T-helper 2 cell treated with Interferon-gamma antibody and Interleukin-4, amounts not matched to agents 100 ng/mL and 5 ng/mL, for 36 hours (primary cell): ENCODE measurements at regions not wholly inside any gene's neighbourhood (a gene's known extent, or its start where the extent isn't known, plus 50 kb on each side); places are given as distances from the start of the nearest gene placed in this dataset.

ENCODE experiments used
- intact Hi-C: fragments of 100-400 bp; cut with micrococcal nuclease; formaldehyde crosslinking; loops from one replicate; pipeline ENCODE4 v1.15.1; 2023

GRCh38 chr12:60137513-60137912, 541.7 kb downstream of the SLC16A7 start:
- intact Hi-C loops = no loop called here

- intact Hi-C loops = no loop called here
Observed at GRCh38 chr12:60138526-60138925, 542.7 kb downstream of the SLC16A7 start.

- intact Hi-C loops = no loop called here
Observed at GRCh38 chr12:60144395-60144794, 548.6 kb downstream of the SLC16A7 start.

- intact Hi-C loops = loop anchor here (5.0 kb wide), 1 partner anchor 1221 kb away; no protein-coding TSS in a partner anchor
Observed at GRCh38 chr12:60148109-60148508, 552.3 kb downstream of the SLC16A7 start.

GRCh38 chr12:60148831-60149230, 553.0 kb downstream of the SLC16A7 start:
- intact Hi-C loops = loop anchor here (5.0 kb wide), 1 partner anchor 1222 kb away; no protein-coding TSS in a partner anchor

GRCh38 chr12:60152756-60153155, 556.9 kb downstream of the SLC16A7 start:
- intact Hi-C loops = no loop called here

- intact Hi-C loops = no loop called here
Observed at GRCh38 chr12:60159761-60160160, 563.9 kb downstream of the SLC16A7 start.

GRCh38 chr12:60162988-60163720, 567.3 kb downstream of the SLC16A7 start:
- intact Hi-C loops = no loop called here

GRCh38 chr12:60165781-60166180, 570.0 kb downstream of the SLC16A7 start:
- intact Hi-C loops = no loop called here

- intact Hi-C loops = no loop called here
Observed at GRCh38 chr12:60168441-60168840, 572.6 kb downstream of the SLC16A7 start.

GRCh38 chr12:60169904-60170303, 574.1 kb downstream of the SLC16A7 start:
- intact Hi-C loops = no loop called here

- intact Hi-C loops = no loop called here
Observed at GRCh38 chr12:60172266-60173211, 576.7 kb downstream of the SLC16A7 start.

- intact Hi-C loops = no loop called here
Observed at GRCh38 chr12:60173224-60174170, 577.7 kb downstream of the SLC16A7 start.

- intact Hi-C loops = no loop called here
Observed at GRCh38 chr12:60174476-60174875, 578.6 kb downstream of the SLC16A7 start.

- intact Hi-C loops = no loop called here
Observed at GRCh38 chr12:60174941-60175340, 579.1 kb downstream of the SLC16A7 start.

GRCh38 chr12:60176891-60177290, 581.1 kb downstream of the SLC16A7 start:
- intact Hi-C loops = no loop called here

GRCh38 chr12:60180298-60180697, 584.5 kb downstream of the SLC16A7 start:
- intact Hi-C loops = no loop called here

- intact Hi-C loops = no loop called here
Observed at GRCh38 chr12:60182354-60182753, 586.5 kb downstream of the SLC16A7 start.

GRCh38 chr12:60184096-60184495, 588.3 kb downstream of the SLC16A7 start:
- intact Hi-C loops = no loop called here

- intact Hi-C loops = no loop called here
Observed at GRCh38 chr12:60185060-60185459, 589.2 kb downstream of the SLC16A7 start.

GRCh38 chr12:60191271-60191670, 595.4 kb downstream of the SLC16A7 start:
- intact Hi-C loops = no loop called here
